Retina (tissue), 1 donor: ENCODE measurements at regions not wholly inside any gene's neighbourhood (a gene's known extent, or its start where the extent isn't known, plus 50 kb on each side); places are given as distances from the start of the nearest gene placed in this dataset.

ENCODE experiments used
- DNase-seq: peaks from one replicate; pipeline ENCODE4 v3.0.0-alpha.2; 2016

GRCh38 chr1:5651027-5651410 is 341.2 kb downstream of the NPHP4 start:
- DNase-seq, result no peak

DNA sequence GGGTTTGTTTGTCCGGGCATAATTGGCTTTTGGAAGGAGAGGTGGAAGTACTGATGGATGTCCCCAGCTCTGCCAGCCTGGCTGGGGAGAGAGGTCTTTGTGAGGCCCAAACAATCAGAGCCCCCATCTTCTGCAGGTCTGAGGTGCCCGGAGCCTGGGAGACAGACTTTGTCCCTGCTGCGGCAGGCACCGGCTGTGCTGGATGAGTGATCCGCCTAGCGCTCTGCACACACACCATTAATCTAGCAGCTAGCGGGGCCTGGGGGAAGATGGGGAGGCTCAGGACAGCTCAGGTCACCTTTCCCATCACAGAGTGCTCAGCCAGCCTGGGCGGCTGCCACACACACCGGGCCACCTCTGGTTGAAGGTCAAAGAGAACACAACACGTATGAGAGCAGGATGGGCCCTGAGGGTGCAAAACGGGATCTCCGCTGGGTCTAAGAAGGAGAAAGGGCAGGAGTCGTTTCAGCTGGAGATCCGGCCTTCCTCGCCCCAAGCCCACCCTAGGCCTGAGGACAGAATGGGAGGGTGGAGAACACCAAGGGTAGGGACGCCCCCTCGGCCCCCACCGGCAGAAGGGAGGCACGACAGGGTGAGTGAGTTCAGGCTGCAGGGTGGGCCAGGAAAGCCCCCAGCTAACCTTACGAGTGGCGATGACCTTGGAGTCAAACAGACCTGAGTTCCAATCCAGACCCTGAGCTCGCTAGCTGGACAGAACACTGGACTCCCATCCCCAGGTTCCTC is 341.8 kb downstream of the NPHP4 start:
- peak; percentile 55 for DNase-seq

DNA sequence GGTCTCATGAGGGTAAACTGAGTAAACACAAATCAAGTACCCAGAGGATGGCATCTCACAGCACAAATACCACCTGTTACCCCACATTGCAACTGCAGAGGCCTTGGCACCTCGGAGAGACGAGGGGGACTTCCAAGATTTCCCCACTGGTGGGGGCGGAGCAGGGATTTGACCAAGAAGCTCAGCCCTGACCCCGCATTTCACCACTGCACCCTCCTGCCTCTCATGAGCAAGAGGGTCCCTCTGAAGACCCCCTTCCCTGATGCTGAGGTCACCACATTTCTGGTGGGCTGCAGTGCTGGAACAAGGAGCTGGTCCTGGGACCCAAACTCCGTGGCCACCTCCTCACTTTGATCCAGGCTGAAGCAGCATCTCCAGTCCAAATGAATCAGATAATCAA is 342.4 kb downstream of the NPHP4 start:
- DNase-seq, result no peak

GRCh38 chr1:5649166-5649551 is 343.1 kb downstream of the NPHP4 start:
- DNase-seq, result no peak

GRCh38 chr1:5648410-5649165 is 343.6 kb downstream of the NPHP4 start:
- no peak for DNase-seq

DNA sequence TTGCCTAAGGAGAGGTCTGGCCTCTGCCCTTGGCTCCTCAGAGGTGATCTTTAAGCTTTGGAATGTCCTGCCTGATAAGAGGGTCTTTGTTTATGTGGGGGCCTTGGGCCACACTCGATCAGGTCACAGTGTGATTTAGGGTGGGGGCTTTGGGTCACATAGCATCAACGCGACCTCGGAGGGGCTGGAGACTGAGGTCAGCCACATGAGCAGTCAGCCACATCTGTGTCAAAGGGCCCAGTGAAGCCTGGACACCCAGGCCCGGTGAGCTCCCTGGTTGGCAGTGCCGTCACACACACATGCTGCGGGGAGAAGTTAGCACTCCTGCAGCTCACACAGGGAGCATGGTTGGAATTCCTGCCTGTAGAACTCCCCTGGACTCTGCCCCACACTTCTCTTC is 345.0 kb downstream of the NPHP4 start:
- DNase-seq, result no peak

DNA sequence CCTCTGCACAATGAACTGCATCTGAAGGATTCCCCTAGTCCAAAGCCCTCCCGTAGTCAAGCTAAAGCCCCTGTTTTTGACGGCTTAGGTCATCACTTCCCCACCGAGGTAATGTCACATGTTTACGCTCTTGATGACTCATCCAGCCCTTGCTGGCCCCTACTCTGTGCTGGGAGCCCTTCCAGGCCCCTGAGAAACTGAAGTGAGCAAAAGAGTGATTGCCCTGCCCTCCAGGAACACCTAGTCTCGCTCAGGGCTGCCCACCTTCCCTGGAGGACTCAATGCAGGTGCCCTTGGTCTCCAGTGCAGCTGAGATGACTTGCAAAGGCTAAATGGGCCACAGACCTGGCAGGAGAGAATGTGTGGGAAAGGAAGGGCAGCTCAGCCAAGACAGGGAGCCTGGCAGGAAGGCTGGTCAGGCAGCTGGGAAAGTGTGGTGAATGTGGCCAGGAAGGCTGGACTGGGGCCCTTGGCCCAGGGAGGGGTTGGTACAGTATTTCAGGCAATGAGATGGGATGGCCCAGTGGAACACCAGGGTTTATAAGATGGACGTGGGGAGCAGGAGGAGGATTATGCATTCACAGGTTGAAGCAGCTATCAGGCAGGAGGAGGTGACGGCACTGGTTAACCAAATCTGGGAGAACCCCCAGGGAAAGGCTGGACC is 345.6 kb downstream of the NPHP4 start:
- DNase-seq, result no peak

DNA sequence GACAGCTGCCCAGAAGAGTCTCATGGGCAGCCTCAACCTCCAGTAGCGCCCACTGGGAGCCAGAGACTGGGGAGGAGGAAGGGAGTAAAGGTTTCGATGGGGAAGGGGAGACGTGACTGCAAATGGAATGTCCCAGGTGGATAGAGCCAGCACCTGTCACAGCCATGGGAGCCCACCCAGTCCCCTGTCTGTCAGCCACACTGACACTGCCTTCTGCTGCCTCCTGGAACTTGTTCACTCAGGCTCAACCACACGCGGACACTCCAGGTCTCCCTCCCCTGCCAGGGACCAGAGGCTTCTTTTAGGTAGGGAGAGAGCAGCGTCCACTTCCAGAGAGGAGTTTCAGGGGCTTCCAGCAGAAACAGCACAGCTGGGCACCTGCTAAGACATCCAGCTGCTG is 346.3 kb downstream of the NPHP4 start:
- no peak for DNase-seq

DNA sequence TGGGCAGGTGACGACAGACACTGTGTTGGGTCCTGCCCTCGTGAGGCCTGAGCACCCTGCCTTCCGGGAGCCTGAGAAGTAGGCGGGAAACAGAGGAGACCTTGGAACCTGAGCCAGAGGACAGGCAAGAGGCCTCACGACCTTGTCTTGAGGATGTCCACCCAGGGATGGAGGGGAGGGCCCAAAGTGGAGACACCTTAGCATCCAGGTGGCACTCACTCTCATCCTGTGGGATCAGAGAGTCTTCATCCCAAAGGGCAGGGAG is 347.2 kb downstream of the NPHP4 start:
- DNase-seq, result no peak

DNA sequence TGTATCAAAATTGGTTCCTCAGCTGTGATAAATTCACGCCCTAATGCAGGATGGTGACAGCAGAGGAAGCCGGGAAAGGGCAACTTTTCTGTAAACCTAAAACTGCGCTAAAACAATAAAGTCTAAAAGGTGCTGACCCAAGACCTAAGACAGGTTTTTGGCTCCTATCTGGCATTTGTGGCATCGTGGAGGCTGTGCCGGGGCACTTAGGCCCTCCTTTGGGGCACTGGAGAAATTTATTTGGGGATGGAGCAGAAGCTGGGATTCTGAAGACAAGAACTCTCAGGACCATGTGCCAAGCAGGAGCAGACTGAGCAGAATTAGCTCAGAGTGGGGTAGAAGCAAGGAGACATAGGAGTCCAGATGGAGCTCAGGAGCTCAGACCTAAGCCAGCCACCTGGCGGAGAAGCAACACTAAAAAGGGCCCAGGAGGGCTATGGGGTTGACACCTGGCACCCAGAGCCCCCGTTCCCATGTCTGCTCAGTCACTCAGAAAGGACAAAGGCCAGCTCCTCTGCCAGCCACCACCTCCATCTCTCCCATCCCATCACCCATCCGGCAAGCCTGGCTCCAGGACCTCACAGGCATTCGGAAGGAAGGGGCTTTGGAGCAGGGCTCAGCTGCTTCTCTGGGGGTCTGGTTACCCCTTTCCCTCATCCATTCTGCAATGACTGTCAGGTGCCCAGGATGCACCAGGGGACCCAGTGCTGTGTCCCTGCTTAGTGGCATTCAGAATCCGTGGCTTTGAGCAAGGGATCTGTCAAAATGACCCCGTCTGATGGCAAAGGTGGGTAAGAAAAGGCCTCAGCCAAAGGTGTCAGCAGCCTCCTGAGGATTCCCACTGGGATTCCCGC is 347.7 kb downstream of the NPHP4 start:
- no peak for DNase-seq

GRCh38 chr1:5643360-5644107 is 348.7 kb downstream of the NPHP4 start:
- DNase-seq, result no peak

- DNase-seq, result no peak
Measured at GRCh38 chr1:5640845-5641244, 351.4 kb downstream of the NPHP4 start.

DNA sequence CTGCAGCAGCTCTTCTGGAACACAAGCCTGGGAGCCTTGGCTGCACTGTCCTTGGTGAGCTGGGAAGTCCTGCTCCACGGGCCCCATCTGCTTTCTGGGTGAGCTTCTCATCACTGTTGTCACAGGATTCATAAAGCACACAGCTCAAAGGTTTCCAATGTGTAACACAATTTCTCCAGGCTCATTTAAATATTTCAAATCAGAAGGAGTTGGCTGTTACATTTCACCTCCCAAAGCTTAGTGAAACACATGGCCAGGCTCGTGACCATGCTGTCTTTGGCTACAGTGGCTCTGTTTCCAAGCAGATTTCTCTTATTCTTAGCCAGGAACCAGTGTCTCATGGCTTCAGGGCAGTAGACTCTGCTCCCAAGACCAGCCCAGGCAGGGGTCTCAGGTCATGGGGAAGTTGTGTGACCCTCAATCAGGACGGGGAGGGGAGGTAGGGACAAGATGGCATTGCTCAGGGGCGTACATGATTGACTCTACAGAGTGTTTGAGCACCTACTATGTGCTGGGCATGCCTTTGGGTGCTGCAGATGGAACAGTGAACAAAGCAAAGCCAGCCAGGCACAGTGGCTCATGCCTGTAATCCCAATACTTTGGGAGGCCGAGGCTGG is 353.0 kb downstream of the NPHP4 start:
- no peak for DNase-seq

- DNase-seq, result no peak
Measured at GRCh38 chr1:5638582-5638981, 353.6 kb downstream of the NPHP4 start.

- DNase-seq, result no peak
Measured at GRCh38 chr1:5637171-5637570, 355.1 kb downstream of the NPHP4 start.

DNA sequence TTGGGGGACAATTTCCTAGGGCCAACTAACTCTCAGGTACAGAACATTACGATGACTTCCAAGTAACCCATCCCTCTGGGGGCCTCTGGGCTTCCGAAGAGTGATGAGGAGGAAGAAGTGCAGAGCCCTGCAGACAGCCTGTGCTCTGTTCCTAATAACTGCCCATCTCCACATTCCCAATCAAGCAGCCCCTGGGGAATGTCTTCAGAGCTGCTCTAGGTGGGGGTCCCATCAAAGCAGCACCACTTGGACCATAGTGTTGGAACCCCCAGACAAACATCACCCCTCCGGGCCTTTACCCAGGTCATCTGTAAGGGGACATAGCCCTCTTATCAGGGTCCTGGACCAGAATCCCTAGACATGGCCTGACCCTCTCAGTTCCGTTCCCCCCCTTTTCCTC is 357.3 kb downstream of the NPHP4 start:
- DNase-seq, result no peak

GRCh38 chr1:5632814-5633213 is 359.4 kb downstream of the NPHP4 start:
- no peak for DNase-seq

- DNase-seq, result no peak
Measured at GRCh38 chr1:5632224-5632623, 360.0 kb downstream of the NPHP4 start.

GRCh38 chr1:5628416-5628815 is 363.8 kb downstream of the NPHP4 start:
- DNase-seq, result no peak

DNA sequence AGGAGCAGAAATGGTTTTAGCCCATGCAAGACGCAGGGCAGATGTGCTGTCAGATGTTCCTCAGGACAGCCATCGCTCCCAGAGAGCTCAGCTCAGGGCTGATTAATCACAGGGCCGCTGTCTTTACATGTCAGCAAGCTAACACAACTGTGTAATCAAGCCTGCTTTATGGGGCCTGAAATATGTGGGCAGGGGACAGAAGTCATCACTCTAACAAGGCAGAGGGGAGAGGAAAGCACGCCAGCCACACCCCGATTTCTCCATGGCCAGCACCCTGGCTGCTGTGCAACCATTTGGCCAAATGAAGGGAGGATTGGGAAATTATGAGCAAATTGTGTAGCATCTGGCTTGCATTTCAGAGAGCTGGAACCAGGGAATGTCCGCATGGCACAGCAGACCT is 368.8 kb downstream of the NPHP4 start:
- no peak for DNase-seq

DNA sequence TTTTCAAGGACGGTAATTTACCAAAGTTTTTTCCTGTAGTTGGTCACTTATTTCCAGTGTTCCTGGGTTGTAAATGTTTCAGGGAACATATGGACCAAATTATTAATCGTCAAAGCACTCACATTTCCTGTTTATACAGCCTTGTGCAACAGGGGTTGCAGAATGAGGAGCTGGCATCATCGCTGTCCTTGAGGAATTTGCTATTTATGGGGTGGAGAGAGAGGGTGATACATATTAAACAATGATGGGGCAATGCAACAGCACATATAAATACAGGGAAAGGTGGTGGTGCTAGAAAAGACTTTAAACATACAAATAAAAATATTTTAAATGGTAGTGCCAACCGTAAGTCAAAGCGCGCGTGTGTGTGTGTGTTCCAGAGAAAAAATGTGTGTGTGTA is 369.8 kb downstream of the NPHP4 start:
- no peak for DNase-seq

DNA sequence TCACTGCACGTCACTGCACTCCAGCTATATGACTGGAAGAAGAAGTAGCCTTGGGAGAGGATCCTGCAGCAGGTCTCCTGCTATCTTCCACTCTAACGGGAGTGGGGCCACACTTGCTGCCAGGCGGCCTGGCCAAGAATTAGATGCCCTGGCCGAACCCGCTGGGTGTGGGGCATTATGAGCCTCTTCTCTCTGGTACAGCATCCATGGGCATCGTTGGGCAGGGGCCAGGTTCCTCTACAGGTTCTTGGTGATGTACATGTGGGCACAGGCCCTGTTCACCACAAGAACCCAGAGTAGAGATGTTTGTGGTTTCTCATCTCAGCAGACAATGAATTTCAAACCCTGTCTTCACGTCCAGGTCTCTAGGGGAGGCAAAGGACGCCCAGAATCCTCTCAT is 370.5 kb downstream of the NPHP4 start:
- no peak for DNase-seq
